Suprapubic skin (tissue), 4 donors: ENCODE measurements at regions not wholly inside any gene's neighbourhood (a gene's known extent, or its start where the extent isn't known, plus 50 kb on each side); places are given as distances from the start of the nearest gene placed in this dataset.

ENCODE experiments used
- CTCF ChIP-seq, 2 donors: fragments of 200-600 bp in 1 of 2; fragments of 450-650 bp in 1 of 2; sonication (generic) in 1 of 2; IDR thresholded peaks; one replicate each; pipeline ENCODE4 v1.5.1; 2016 to 2019; ENCODE audit warnings: antibody characterized with exemption in 2 of 2, mild to moderate bottlenecking in 1 of 2, moderate library complexity in 1 of 2
- EP300 ChIP-seq: sonication (generic); formaldehyde crosslinking; IDR thresholded peaks from one replicate; pipeline ENCODE4 v1.6.1; 2017; ENCODE audit warnings: antibody characterized with exemption
- POLR2A ChIP-seq, 2 donors: fragments of 450-650 bp; IDR thresholded peaks; one replicate each; pipeline ENCODE4 v1.6.1; 2017; ENCODE audit warnings: antibody characterized with exemption in 2 of 2, mild to moderate bottlenecking in 2 of 2, moderate library complexity in 2 of 2
- POLR2AphosphoS5 ChIP-seq, 3 donors: sonication (generic); formaldehyde crosslinking; IDR thresholded peaks; one replicate each; pipeline ENCODE4 v1.6.1; 2017; ENCODE audit warnings: antibody characterized with exemption in 3 of 3

GRCh38 chr10:27393961-27394360 lies 110.1 kb upstream of the RAB18 start:
- TF ChIP-seq POLR2AphosphoS5 (IDR thresholded peaks at IDR 0.05), result no peak
- TF ChIP-seq CTCF (IDR thresholded peaks at IDR 0.05), result no peak
- no peak for TF ChIP-seq EP300
- no peak for TF ChIP-seq POLR2A (IDR thresholded peaks at IDR 0.05)
